ENCODE measurements at regions not wholly inside any gene's neighbourhood (a gene's known extent, or its start where the extent isn't known, plus 50 kb on each side); places are given as distances from the start of the nearest gene placed in this dataset.

GRCh38 chr13:32905864-32906180, 110.4 kb upstream of the KL start:
- DNase-seq = no peak
- Histone ChIP-seq H3K14ac (ENCODE audit: insufficient read depth, low read length) (no peak overlapping the region), H2BK15ac (ENCODE audit: low read depth, low read length) (no peak overlapping the region), H4K8ac (replicated peaks; ENCODE audit: insufficient read length, low read depth, low read length) (no peak overlapping the region), H3T11ph (ENCODE audit: low read length) (no peak overlapping the region), H3K27ac (ENCODE audit: insufficient read length, low read depth, low read length) (no peak overlapping the region), H3K79me1 (ENCODE audit: insufficient read depth, low read depth, low read length, poor library complexity, severe bottlenecking) (no peaks in the 10 kb centered on the region), H2BK20ac (ENCODE audit: low read depth, low read length, poor library complexity, severe bottlenecking) (no peak overlapping the region), H3K4me2 (ENCODE audit: insufficient read depth, insufficient read length, low read length) (no peak overlapping the region), H3K4ac (ENCODE audit: low read depth, low read length) (no peak overlapping the region), H4K91ac (ENCODE audit: insufficient read length, low read depth, low read length) (no peak overlapping the region), H3K18ac (ENCODE audit: insufficient read length, low read depth, low read length) (no peak overlapping the region), H2BK12ac (ENCODE audit: insufficient read length, low read depth, low read length) (no peak overlapping the region), H4K20me1 (ENCODE audit: control insufficient read depth, insufficient read depth, insufficient read length) (no peaks in the 10 kb centered on the region), H3K4me1 (ENCODE audit: insufficient read depth, low read length) (peaks cover 5% of the 10 kb centered on the region; the same call in 1 of the 2 replicates), H3K23me2 (ENCODE audit: insufficient read length, low read depth, low read length, poor library complexity, severe bottlenecking) (no peaks in the 10 kb centered on the region), H2AFZ (ENCODE audit: low read length) (no peak overlapping the region), H2BK5ac (ENCODE audit: insufficient read length, low read length) (no peak overlapping the region), H3K23ac (ENCODE audit: insufficient read length, low read depth, low read length) (no peak overlapping the region), H3K9me3 (ENCODE audit: control insufficient read depth, low read depth, low read length) (no peaks in the 10 kb centered on the region), H4K5ac (ENCODE audit: insufficient read length, low read depth, low read length) (no peak overlapping the region), H2BK120ac (ENCODE audit: low read depth, low read length, poor library complexity, severe bottlenecking) (no peak overlapping the region), H3K9ac (ENCODE audit: extremely low read depth, insufficient read length, low read length) (no peak overlapping the region), H2AK5ac (ENCODE audit: insufficient read length, low read length) (no peak overlapping the region), H3K27me3 (ENCODE audit: insufficient read depth, low read length) (no peaks in the 10 kb centered on the region), H3K56ac (ENCODE audit: insufficient read length, low read depth, low read length) (no peak overlapping the region), H3K79me2 (ENCODE audit: insufficient read depth, low read length) (no peaks in the 10 kb centered on the region)
- TF ChIP-seq CTCF (conservative IDR thresholded peaks at IDR 0.05) = no peak
- no peaks in the 10 kb centered on the region; a peak in 1 of 7 replicates for H3K36me3 Mint-ChIP-seq (ENCODE audit: insufficient read depth in 1 of 3, low read depth in 3 of 3)
- H3K4me3 Mint-ChIP-seq = no peak overlapping the region
- H3K27ac Mint-ChIP-seq = no peak overlapping the region
- no peaks in the 10 kb centered on the region; the same call in 1 of the 2 replicates for H3K27me3 Mint-ChIP-seq (ENCODE audit: low read depth)
- H3K4me1 Mint-ChIP-seq = peaks cover 19 to 24% of the 10 kb centered on the region in 2 experiments
- H3K9me3 Mint-ChIP-seq = no peaks in the 10 kb centered on the region; a peak in 2 of 5 replicates
- no CpG with 5 or more reads among the region's 4 CpGs for WGBS (ENCODE audit: extremely low coverage, insufficient read length, low lambda C conversion rate)

Measured in H9 (cell line).